ENCODE measurements at regions not wholly inside any gene's neighbourhood (a gene's known extent, or its start where the extent isn't known, plus 50 kb on each side); places are given as distances from the start of the nearest gene placed in this dataset.

DNA sequence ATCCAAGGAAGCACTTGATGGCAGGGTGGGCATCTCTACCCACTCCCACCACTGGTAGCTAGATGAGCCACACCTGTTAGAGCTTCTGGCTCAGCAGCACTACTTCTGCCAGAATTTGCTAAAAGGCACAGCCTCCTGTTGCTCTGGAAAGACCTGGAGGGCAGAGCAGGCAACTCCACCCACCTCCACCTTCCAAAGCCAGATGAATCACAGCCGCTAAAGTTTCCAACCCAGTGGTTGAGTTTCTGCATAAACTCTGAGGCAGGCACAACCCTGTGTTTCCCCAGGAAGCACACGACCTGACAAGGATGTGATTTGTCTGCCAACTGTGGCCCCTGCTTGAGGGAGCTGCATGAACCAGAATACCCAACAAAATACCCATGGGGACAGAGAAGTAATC lies 111.6 kb upstream of the GCFC2 start:
- TF ChIP-seq, protein P1, sequence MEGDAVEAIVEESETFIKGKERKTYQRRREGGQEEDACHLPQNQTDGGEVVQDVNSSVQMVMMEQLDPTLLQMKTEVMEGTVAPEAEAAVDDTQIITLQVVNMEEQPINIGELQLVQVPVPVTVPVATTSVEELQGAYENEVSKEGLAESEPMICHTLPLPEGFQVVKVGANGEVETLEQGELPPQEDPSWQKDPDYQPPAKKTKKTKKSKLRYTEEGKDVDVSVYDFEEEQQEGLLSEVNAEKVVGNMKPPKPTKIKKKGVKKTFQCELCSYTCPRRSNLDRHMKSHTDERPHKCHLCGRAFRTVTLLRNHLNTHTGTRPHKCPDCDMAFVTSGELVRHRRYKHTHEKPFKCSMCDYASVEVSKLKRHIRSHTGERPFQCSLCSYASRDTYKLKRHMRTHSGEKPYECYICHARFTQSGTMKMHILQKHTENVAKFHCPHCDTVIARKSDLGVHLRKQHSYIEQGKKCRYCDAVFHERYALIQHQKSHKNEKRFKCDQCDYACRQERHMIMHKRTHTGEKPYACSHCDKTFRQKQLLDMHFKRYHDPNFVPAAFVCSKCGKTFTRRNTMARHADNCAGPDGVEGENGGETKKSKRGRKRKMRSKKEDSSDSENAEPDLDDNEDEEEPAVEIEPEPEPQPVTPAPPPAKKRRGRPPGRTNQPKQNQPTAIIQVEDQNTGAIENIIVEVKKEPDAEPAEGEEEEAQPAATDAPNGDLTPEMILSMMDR (IDR thresholded peaks at IDR 0.05) = no peak
- intact Hi-C loops (cut with micrococcal nuclease) = no loop called here
- H3K9me3 ChIP-seq (replicated peaks in 1 of 2; ENCODE audit: control insufficient read depth in 1 of 2, insufficient read depth in 1 of 2, low read length in 2 of 2) = peaks cover 0 to 19% of the 10 kb centered on the region in 2 donors
- no peaks in the 10 kb centered on the region for H3K4me1 ChIP-seq (ENCODE audit: control insufficient read depth in 1 of 2, insufficient read depth in 2 of 2, low read length in 2 of 2)
- H3K36me3 Mint-ChIP-seq = no peaks in the 10 kb centered on the region
- H3K4me3 ChIP-seq (replicated peaks in 1 of 3; ENCODE audit: low read depth in 2 of 3, low read length in 3 of 3) = no peak overlapping the region
- no peak overlapping the region for H2AFZ ChIP-seq (ENCODE audit: insufficient read depth, low read depth, low read length, poor library complexity, severe bottlenecking)
- WGBS (ENCODE audit: insufficient coverage) = 100% methylated on average over 1 of the region's 2 CpGs
- peaks cover 0 to 3% (median 2%) of the 10 kb centered on the region in 3 donors for H3K27me3 Mint-ChIP-seq (ENCODE audit: low read depth in 3 of 3)
- H3K79me2 ChIP-seq (ENCODE audit: insufficient read depth, low read length) = no peaks in the 10 kb centered on the region
- peaks cover 4 to 21% (median 11%) of the 10 kb centered on the region in 7 donors for H3K9me3 Mint-ChIP-seq
- H3K27ac ChIP-seq (ENCODE audit: low read depth in 1 of 2, low read length in 2 of 2) = no peak overlapping the region
- no peak overlapping the region for H3K4me3 Mint-ChIP-seq
- no peaks in the 10 kb centered on the region for H3K36me3 ChIP-seq (replicated peaks in 1 of 2; ENCODE audit: control insufficient read depth in 1 of 2, insufficient read depth in 2 of 2, low read length in 2 of 2)
- no peak for DNase-seq
- H3K9ac ChIP-seq (ENCODE audit: insufficient read depth, low read length, poor library complexity, severe bottlenecking) = no peak overlapping the region
- H3K4me2 ChIP-seq (replicated peaks; ENCODE audit: extremely low read depth, low read length, poor library complexity, severe bottlenecking) = no peak overlapping the region
- H3K27ac Mint-ChIP-seq = no peak overlapping the region
- H3K27me3 ChIP-seq (ENCODE audit: control insufficient read depth in 2 of 2, insufficient read depth in 2 of 2, low read length in 2 of 2) = no peaks in the 10 kb centered on the region
- no peaks in the 10 kb centered on the region for H4K20me1 ChIP-seq (ENCODE audit: insufficient read depth, low read length)
- H3K4me1 Mint-ChIP-seq = no peaks in the 10 kb centered on the region

- no peaks in the 10 kb centered on the region for H4K20me1 ChIP-seq (ENCODE audit: insufficient read depth, low read length)
- H3K4me1 Mint-ChIP-seq = no peaks in the 10 kb centered on the region
Measured at GRCh38 chr2:75820693-75821092, 110.0 kb upstream of the GCFC2 start.

More at GRCh38 chr2:75820693-75821092, 110.0 kb upstream of the GCFC2 start:
- Histone ChIP-seq H3K4me2 (replicated peaks; ENCODE audit: extremely low read depth, low read length, poor library complexity, severe bottlenecking) (no peak overlapping the region), H3K36me3 (replicated peaks in 1 of 2; ENCODE audit: control insufficient read depth in 1 of 2, insufficient read depth in 2 of 2, low read length in 2 of 2) (no peaks in the 10 kb centered on the region), H3K27me3 (ENCODE audit: control insufficient read depth in 2 of 2, insufficient read depth in 2 of 2, low read length in 2 of 2) (no peaks in the 10 kb centered on the region), H3K27ac (ENCODE audit: low read depth in 1 of 2, low read length in 2 of 2) (no peak overlapping the region), H3K4me3 (replicated peaks in 1 of 3; ENCODE audit: low read depth in 2 of 3, low read length in 3 of 3) (no peak overlapping the region), H3K9ac (ENCODE audit: insufficient read depth, low read length, poor library complexity, severe bottlenecking) (no peak overlapping the region), H3K79me2 (ENCODE audit: insufficient read depth, low read length) (no peaks in the 10 kb centered on the region), H2AFZ (ENCODE audit: insufficient read depth, low read depth, low read length, poor library complexity, severe bottlenecking) (no peak overlapping the region), H3K4me1 (ENCODE audit: control insufficient read depth in 1 of 2, insufficient read depth in 2 of 2, low read length in 2 of 2) (no peaks in the 10 kb centered on the region), H3K9me3 (replicated peaks in 1 of 2; ENCODE audit: control insufficient read depth in 1 of 2, insufficient read depth in 1 of 2, low read length in 2 of 2) (peaks cover 0 to 19% of the 10 kb centered on the region in 2 donors)
- H3K27ac Mint-ChIP-seq = no peak overlapping the region
- H3K4me3 Mint-ChIP-seq = no peak overlapping the region
- intact Hi-C loops (cut with micrococcal nuclease) = no loop called here
- peaks cover 3 to 21% (median 11%) of the 10 kb centered on the region in 7 donors for H3K9me3 Mint-ChIP-seq
- H3K27me3 Mint-ChIP-seq (ENCODE audit: low read depth in 3 of 3) = peaks cover 0 to 3% (median 2%) of the 10 kb centered on the region in 3 donors
- WGBS (ENCODE audit: insufficient coverage) = 89% methylated on average over 3 of the region's 3 CpGs
- H3K36me3 Mint-ChIP-seq = no peaks in the 10 kb centered on the region
- no peak for DNase-seq
- TF ChIP-seq, protein P1 (IDR thresholded peaks at IDR 0.05) = no peak
